Myocyte (in vitro differentiated cells): ENCODE measurements at regions not wholly inside any gene's neighbourhood (a gene's known extent, or its start where the extent isn't known, plus 50 kb on each side); places are given as distances from the start of the nearest gene placed in this dataset.
"Not testable (repeated sequence)": the region's sequence is repeated elsewhere in the genome, so short reads cannot be mapped to it uniquely, and the experiment has no call there.

Source experiments
- DNase-seq: peaks from one replicate; pipeline ENCODE4 v3.0.0-alpha.2; 2012; ENCODE audit warnings: low read depth

DNA sequence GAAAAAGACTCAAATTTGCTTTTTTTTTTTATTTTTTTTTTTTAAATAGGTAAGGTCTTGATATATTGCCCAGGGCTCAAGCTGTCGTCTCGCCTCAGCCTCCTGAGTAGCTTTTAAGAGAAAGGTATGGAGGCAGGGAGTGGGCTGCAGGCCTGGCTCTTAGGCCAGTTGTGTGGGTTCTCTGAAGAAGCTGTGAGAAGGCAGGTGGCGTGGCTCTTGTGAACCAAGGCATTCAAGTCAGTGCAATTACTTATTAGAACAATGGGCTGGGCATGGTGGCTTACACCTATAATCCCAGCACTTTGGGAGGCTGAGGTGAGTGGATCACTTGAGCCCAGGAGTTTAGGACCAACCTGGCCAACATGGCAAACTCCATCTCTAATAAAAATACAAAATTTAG lies 244.0 kb upstream of the SFRP2 start:
- DNase-seq: no peak

DNA sequence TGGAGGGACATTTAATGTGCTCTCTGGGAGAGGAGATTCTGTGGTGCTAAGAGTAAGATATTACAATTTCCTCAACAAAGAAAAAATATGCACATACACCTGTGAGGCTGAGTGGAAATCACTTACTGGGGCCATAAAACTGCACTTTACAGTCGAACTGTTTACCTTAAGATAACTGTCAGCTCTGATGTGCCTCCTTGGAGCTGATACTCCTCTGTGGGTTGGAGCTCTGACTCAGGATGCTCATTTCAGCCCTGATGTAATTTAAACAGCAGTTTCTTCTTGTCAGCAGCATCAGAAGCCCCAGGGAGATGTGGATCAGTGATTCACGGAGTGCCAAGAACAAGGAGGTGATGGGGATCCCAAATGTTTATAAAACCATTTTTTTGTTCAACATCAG lies 241.9 kb upstream of the SFRP2 start:
- peak; percentile 45 for DNase-seq

DNA sequence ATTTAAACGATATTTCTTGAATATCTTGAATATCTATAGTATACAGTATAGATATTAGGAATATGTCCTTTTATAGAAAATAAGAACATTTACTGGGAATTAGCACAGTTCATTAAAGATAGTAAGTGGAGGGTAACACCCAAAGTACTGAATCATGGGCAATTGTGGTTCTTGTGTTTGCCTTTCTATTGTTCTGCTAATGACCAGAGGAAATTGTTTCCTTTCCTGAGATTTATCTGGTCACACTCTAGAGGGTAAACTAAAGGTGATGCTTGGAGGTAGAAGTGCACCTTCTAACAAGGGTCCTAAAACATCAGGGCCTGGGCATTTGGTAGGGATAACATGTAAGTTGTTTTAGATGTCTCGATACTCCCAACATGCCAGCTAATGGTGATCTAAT lies 241.3 kb upstream of the SFRP2 start:
- no peak for DNase-seq

- no peak for DNase-seq
Observed at GRCh38 chr4:154029171-154029570, 240.3 kb upstream of the SFRP2 start.

DNA sequence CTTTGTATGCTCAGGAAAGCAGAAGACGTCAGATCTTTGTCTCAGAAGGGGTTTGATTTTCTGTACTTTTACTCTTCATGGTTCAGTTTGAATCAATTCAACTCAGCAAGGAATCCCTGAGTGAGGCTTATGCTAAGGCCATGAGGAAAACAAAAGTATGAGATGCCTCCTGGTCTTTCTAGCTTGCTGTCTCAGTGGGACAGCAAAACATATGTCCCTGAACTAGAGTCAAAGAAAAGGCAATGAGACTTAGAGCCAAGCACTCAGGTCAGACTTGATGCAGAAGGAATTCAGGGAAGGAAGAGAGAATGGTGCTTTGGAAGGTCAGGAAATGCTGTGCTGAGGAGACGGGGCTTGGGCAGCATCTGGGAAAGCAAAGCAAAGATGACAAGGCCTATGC lies 236.2 kb upstream of the SFRP2 start:
- no peak for DNase-seq

- no peak for DNase-seq
Observed at GRCh38 chr4:154024097-154024694, 235.3 kb upstream of the SFRP2 start.

DNA sequence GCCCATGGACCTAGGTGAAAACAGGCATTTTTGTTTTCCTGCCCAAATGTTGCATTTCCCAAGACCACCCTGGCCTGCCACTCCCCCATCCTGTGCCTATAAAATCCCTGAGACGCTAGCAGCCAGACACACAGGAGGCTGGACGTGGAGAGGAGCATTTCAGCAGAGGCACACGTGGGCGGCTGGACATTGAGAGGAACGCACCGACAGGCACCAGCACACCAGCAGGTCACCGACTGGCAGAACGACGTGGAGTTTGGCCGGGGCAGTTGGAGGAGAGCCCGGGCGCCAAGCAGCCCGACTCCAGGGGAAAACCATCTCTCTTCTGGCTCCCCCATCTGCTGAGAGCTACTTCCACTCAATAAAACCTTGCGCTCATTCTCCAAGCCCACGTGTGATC lies 234.8 kb upstream of the SFRP2 start:
- DNase-seq: not testable (repeated sequence)

GRCh38 chr4:154019811-154020210 lies 230.9 kb upstream of the SFRP2 start:
- no peak for DNase-seq

GRCh38 chr4:154018659-154019058 lies 229.8 kb upstream of the SFRP2 start:
- DNase-seq: no peak

DNA sequence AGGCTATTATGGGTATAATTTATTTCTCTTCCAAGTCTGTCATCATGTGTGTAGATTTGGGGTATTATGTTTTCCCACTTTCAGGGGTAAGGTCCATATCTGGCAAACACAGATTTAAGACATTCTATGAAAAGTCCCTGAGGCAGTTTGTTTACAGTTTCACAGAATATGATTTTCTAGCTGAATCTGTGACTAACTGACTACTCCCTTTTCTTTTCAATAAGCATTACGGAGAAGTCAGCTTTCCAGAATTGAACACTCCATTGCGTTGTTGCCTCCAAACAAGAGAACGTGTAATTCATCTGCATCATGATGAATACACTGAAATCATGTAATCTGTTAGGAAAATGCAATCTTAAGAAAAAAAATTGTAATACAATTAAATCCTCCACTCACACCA lies 226.7 kb upstream of the SFRP2 start:
- DNase-seq: no peak

GRCh38 chr4:154014407-154015321 lies 225.8 kb upstream of the SFRP2 start:
- DNase-seq: no peak

- no peak for DNase-seq
Observed at GRCh38 chr4:154013576-154013975, 224.7 kb upstream of the SFRP2 start.

DNA sequence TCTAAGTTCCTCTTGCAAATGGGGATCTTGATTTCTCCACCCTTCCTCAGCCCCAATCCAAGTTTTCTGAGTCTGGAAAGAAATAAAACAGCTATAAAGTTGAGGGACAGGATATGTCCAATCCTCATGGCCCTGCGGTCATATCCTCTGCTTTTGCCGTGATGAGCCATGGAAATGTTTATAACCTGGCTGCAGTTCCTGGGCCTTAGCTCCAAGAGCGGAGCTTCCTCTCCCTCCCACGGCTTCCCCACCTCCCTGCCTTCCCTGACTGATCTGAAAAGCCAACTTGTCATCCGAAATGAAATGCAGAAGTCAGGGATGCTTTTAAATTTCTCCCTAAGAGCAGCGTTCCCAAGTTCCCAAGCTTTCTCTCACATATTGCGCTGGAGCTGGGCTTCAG lies 221.5 kb upstream of the SFRP2 start:
- DNase-seq: no peak

DNA sequence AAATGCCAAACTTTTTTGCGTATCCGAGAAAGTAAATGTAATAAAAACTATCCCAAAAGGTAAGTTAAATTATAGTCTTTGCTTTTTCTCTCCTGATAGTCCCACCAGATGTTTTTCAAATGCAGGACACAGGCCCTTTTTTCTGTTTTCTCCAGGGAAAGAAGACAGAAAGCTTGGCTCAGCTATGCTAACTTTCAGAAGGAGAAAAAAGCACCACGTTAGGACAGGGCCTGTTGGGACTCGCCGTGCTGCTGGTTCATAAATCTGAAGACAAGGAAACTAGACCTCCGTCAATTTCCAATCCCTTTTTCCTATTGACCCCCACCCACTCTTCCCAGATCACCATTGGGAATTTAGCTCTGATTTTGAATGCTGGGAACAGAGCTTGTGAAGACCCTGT lies 220.9 kb upstream of the SFRP2 start:
- DNase-seq: no peak

- no peak for DNase-seq
Observed at GRCh38 chr4:154009191-154009590, 220.3 kb upstream of the SFRP2 start.

DNA sequence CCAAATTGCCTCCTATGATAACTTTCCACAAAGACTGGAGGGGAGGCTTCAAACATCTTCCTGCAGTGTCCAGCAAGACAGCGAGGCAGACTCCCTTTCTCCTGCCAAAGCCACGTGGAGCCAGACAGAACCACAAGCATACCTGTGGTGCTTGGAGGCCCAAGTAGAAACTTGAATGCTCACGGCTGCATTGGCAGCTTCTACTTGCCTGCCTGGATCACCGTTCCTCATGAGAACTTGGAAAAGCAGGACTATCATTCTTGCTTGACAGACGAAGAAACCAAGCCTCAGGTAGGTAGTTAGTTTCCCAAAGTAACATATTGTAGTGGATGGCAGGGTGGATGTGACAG lies 216.3 kb upstream of the SFRP2 start:
- DNase-seq: no peak

DNA sequence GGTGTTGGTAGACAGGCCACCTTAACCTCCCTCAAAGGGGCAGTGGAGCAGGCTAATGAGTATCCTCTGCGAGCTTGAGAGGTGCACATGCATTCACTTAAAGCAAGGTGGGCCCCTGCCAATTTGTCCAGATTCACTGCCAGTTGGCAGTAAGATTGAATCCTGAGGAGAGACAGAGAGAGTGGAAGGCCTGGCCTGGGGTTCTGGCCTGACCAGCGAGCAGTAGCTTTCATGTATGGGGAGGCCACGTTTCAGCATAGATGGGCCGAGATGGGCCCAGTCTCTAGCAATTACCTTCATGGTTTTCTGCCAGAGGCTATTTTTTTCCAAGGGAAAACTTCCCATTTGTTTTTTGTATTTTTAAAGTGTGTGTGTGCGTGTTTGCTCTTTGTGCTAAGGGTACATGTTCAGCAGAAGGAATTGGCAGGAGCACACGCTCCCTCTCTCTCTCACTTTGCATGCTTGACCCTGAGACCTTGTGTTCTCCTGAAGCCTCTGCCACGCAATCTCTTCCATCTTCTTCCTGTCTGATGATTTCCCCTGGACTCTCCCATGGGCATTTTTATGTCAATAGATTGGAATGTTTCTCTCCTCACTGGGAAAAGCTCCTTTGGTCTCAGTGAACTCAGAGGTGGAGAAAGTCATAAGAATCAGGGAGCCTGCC lies 215.8 kb upstream of the SFRP2 start:
- peak; percentile 66 for DNase-seq

DNA sequence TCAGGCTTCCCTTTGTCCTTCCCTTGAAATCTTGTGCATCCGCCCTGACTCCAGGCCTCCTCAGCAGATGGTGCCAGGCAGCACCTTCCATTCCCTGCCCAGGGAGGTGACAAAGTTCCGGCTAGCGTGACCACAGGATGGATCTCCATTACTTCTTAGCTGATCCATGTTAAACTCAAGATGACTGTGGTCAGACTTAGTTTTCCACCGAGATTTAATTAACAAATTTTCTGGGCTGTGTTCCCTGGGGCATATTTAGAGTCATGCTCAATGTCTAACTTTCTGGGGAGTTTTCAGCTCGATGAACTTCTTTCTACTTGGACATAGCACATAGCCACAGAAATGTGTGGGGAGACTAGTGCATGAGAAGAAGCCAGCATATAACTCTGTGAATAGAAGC lies 215.1 kb upstream of the SFRP2 start:
- DNase-seq: no peak

- DNase-seq: no peak
Observed at GRCh38 chr4:154003378-154003777, 214.5 kb upstream of the SFRP2 start.

DNA sequence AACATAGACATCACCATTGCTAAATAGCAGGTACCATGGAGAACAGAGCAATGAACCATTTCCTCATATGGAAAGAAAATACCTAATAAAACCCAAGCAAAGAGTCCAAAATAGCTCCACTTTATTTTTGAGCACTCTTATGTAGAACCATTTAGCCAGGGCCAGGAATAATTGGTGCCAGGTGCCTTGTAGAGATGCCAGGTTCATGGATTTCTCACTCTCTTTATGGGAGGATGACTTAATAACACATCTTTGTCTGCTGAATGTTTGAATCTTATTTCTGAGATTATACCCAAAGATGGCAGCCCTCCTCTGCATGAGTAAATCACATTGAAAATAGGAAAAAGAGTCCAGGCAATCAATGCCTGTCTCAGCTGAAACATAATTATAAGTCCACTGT lies 212.3 kb upstream of the SFRP2 start:
- DNase-seq: no peak

- DNase-seq: no peak
Observed at GRCh38 chr4:153997516-153997915, 208.6 kb upstream of the SFRP2 start.

DNA sequence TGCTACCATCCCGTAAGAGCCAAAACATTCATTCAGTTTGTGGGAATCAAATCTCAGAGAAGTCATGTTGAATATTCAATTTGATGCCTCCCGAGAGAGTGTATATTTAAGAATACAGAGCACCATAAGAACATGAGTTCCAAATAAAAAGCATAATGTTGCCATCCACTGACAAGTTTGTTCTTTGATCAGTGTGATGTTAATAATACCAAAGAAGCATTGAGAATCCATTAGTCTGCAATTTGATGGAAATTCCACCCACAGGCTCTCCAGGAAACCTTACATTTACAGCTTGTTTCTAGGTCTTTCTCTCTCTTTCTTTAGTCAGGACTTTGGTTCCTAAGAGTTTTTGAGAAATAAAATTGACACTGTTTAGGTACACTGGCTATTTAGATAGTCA lies 200.6 kb upstream of the SFRP2 start:
- no peak for DNase-seq
